GM12878 (cell line): ENCODE measurements at regions not wholly inside any gene's neighbourhood (a gene's known extent, or its start where the extent isn't known, plus 50 kb on each side); places are given as distances from the start of the nearest gene placed in this dataset.

Source experiments
- ATAC-seq: fragments of 200-7000 bp; cut with Tn5 transposase; 3 replicates; pipeline ENCODE4 v1.9.1; 2020; ENCODE audit warnings: mild to moderate bottlenecking, moderate library complexity
- BruUV-seq: library from RNA; stranded (reverse); fragments of 400-500 nt; replicated peaks from 2 replicates; lab custom pipeline; 2021; lab: Mats Ljungman, UMichigan
- CTCF ChIA-PET: fragments of 300-600 bp; sonication (Branson Sonifier 250); formaldehyde crosslinking; extraction: SDS; loops from one replicate; lab custom pipeline; 2021; ENCODE audit warnings: inconsistent platforms; lab: Yijun Ruan, JAX
- POLR2A ChIA-PET: fragments of 350-600 bp; formaldehyde crosslinking; extraction: SDS; loops from one replicate; lab custom pipeline; 2021; ENCODE audit warnings: inconsistent platforms; lab: Charles Lee
- RAD21 ChIA-PET: fragments of 300-600 bp; sonication (Branson Sonifier 250); formaldehyde crosslinking; loops from one replicate; lab custom pipeline; 2023; ENCODE audit warnings: antibody characterized with exemption; ENCODE audit not compliant: unreplicated experiment; lab: Charles Lee
- SMC1A ChIA-PET: fragments of 300-600 bp; sonication (Branson Sonifier 250); formaldehyde crosslinking; loops from one replicate; lab custom pipeline; 2023; ENCODE audit not compliant: unreplicated experiment, uncharacterized antibody; lab: Charles Lee
- DNase-seq: peaks from one replicate; pipeline ENCODE4 v3.0.0-alpha.2; 2011; ENCODE audit warnings: low read depth, low spot score
- FAIRE-seq: peaks from 3 replicates; lab custom pipeline; 2011; peaks lifted over from hg19 to GRCh38; lab: Jason Lieb, UNC
- H2AFZ ChIP-seq: 2 replicates; pipeline ENCODE4 v1.6.0; 2011; ENCODE audit warnings: low read depth, low read length, control low read depth; ENCODE audit not compliant: control insufficient read depth
- H3K27ac ChIP-seq: 2 replicates; pipeline ENCODE4 v1.5.1; 2011; ENCODE audit warnings: control low read depth; ENCODE audit not compliant: control insufficient read depth, insufficient read depth
- H3K27me3 ChIP-seq, 2 experiments: replicated peaks in 1 of 2; 2 replicates each; pipeline versions ENCODE4 v1.6.0 to v1.6.1; 2011; ENCODE audit warnings: low read length in 1 of 2; ENCODE audit not compliant: control insufficient read depth in 2 of 2, insufficient read depth in 2 of 2
- H3K36me3 ChIP-seq, 2 experiments: 2 replicates each; pipeline ENCODE4 v1.5.1; 2011; ENCODE audit warnings: low read length in 1 of 2; ENCODE audit not compliant: control insufficient read depth in 2 of 2, insufficient read depth in 2 of 2
- H3K4me1 ChIP-seq: 2 replicates; pipeline ENCODE4 v1.6.1; 2011; ENCODE audit warnings: mild to moderate bottlenecking, low read length, moderate library complexity, mixed read lengths; ENCODE audit not compliant: control insufficient read depth, insufficient read depth
- H3K4me2 ChIP-seq: 2 replicates; pipeline ENCODE4 v1.6.0; 2011; ENCODE audit warnings: control low read depth; ENCODE audit not compliant: control insufficient read depth, insufficient read depth
- H3K4me3 ChIP-seq: fragments of 200-600 bp; sonication (generic); 2 replicates; pipeline ENCODE4 v1.5.1; 2016
- H3K79me2 ChIP-seq: 2 replicates; pipeline ENCODE4 v1.6.0; 2011; ENCODE audit warnings: low read length; ENCODE audit not compliant: control insufficient read depth, insufficient read depth
- H3K9ac ChIP-seq: 2 replicates; pipeline ENCODE4 v1.8.0; 2011; ENCODE audit warnings: low read length, control low read depth, mixed read lengths; ENCODE audit not compliant: control insufficient read depth, insufficient read depth
- H3K9me3 ChIP-seq: replicated peaks from 3 replicates; pipeline ENCODE4 v1.5.1; 2011; ENCODE audit warnings: mild to moderate bottlenecking, low read length; ENCODE audit not compliant: control insufficient read depth, insufficient read depth
- H4K20me1 ChIP-seq: 2 replicates; pipeline ENCODE4 v1.6.0; 2011; ENCODE audit not compliant: control insufficient read depth, insufficient read depth
- NR2C1 ChIP-seq: fragments of 450-650 bp; IDR thresholded peaks from 2 replicates; pipeline ENCODE4 v1.6.1; 2017; ENCODE audit warnings: antibody characterized with exemption, mild to moderate bottlenecking, moderate library complexity
- RBBP5 ChIP-seq: fragments of 200-600 bp; sonication (generic); conservative IDR thresholded peaks from 2 replicates; pipeline ENCODE4 v1.6.1; 2016
- ZNF274 ChIP-seq: IDR thresholded peaks from one replicate; pipeline ENCODE4 v1.8.0; 2011; ENCODE audit not compliant: insufficient read length, insufficient read depth
- WGBS: methylation state at CpG from one replicate; pipeline ENCODE4 v1.1.6; 2016; ENCODE audit warnings: low lambda C conversion rate; ENCODE audit not compliant: insufficient replicate concordance, insufficient coverage; ENCODE audit errors: missing lambda C conversion rate; 5-methylcytosine and 5-hydroxymethylcytosine counted together
- in situ Hi-C: fragments of 300-500 bp; cut with MboI; formaldehyde crosslinking; loops from 9 replicates; pipeline ENCODE4 v1.14.3; 2018; ENCODE audit warnings: mixed read lengths
- intact Hi-C: fragments of 100-400 bp; cut with micrococcal nuclease; formaldehyde crosslinking; loops from one replicate; pipeline ENCODE4 v1.14.2; 2022; ENCODE audit not compliant: unreplicated experiment
- TF ChIP-seq, protein P1 (sequence below): fragments of 450-650 bp; IDR thresholded peaks from 2 replicates; pipeline ENCODE4 v1.6.1; 2017; ENCODE audit warnings: mild to moderate bottlenecking, moderate library complexity

DNA sequence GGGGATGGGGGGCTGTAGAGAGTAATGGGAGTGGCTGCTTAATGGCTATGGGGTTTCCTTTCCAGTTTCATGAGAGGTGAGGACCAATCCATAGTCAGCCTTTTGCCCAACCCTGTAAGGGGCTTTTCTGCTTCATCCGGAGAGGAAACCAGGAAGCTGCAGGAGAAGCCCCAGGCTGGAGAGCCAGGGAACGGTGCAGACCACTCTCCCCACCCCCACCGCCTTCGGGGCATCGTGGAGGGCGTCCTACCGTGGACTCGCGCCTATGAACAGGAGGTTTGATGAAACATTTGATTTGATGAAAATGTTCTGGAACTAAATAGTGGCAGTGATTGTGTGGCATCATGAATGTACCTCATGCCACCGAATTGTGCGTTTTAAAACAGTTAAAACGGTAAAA, 204.3 kb upstream of the DIO3 start (continued):
- TF ChIP-seq, protein P1, sequence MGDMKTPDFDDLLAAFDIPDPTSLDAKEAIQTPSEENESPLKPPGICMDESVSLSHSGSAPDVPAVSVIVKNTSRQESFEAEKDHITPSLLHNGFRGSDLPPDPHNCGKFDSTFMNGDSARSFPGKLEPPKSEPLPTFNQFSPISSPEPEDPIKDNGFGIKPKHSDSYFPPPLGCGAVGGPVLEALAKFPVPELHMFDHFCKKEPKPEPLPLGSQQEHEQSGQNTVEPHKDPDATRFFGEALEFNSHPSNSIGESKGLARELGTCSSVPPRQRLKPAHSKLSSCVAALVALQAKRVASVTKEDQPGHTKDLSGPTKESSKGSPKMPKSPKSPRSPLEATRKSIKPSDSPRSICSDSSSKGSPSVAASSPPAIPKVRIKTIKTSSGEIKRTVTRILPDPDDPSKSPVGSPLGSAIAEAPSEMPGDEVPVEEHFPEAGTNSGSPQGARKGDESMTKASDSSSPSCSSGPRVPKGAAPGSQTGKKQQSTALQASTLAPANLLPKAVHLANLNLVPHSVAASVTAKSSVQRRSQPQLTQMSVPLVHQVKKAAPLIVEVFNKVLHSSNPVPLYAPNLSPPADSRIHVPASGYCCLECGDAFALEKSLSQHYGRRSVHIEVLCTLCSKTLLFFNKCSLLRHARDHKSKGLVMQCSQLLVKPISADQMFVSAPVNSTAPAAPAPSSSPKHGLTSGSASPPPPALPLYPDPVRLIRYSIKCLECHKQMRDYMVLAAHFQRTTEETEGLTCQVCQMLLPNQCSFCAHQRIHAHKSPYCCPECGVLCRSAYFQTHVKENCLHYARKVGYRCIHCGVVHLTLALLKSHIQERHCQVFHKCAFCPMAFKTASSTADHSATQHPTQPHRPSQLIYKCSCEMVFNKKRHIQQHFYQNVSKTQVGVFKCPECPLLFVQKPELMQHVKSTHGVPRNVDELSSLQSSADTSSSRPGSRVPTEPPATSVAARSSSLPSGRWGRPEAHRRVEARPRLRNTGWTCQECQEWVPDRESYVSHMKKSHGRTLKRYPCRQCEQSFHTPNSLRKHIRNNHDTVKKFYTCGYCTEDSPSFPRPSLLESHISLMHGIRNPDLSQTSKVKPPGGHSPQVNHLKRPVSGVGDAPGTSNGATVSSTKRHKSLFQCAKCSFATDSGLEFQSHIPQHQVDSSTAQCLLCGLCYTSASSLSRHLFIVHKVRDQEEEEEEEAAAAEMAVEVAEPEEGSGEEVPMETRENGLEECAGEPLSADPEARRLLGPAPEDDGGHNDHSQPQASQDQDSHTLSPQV = no peak

DNA sequence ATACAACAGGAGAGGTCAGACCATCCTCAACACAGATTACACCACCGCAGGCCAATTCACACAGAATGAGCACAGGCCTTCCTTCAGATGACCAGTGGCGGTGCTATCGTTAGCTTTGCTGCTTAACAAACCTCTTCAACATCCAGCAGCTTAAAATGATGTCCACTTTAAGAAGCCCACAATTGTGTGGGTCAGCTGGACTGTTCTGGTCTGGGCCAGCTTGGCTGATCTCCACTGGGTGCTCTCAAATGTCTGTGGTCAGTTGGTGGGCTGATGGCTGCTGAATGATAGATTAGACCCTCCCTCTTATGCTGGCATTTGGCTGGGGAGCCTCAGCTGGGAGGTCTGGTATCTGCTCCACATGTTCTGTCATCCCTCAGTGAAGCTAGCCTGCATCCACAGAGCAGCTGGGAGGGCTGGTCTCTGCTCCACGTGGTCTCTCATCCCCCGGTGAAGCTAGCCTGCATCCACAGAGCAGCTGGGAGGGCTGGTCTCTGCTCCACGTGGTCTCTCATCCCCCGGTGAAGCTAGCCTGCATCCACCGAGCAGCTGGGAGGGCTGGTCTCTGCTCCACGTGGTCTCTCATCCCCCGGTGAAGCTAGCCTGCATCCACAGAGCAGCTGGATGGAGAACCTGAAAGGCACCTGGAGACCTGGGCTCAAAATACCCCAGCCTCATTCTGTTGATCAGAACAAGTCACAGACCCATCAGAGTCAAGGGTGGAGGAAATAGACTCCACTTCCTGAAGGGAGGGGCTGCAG, 203.6 kb upstream of the DIO3 start:
- 23% methylated on average over 10 of the region's 10 CpGs for WGBS
- H3K27ac ChIP-seq = no peak overlapping the region

More for the DNA sequence above, 203.6 kb upstream of the DIO3 start:
- FAIRE-seq = no peak
- ChIA-PET RAD21 (no interaction called here), POLR2A (no interaction called here), CTCF (interaction anchor here (0.7 kb wide), 1 partner anchor 265 kb away, joined by 4 read pairs; no protein-coding TSS in a partner anchor), SMC1A (no interaction called here)
- Histone ChIP-seq H3K4me3 (no peak overlapping the region), H3K36me3 (no peaks in the 10 kb centered on the region), H3K79me2 (no peaks in the 10 kb centered on the region), H3K27me3 (peaks cover 0 to 1% of the 10 kb centered on the region in 2 experiments; a peak in 2 of 4 replicates), H3K9me3 (no peaks in the 10 kb centered on the region; the same call in 2 of the 3 replicates), H4K20me1 (no peaks in the 10 kb centered on the region), H3K4me1 (no peaks in the 10 kb centered on the region), H2AFZ (no peak overlapping the region), H3K9ac (no peak overlapping the region), H3K4me2 (no peak overlapping the region)
- in situ Hi-C loops = no loop called here
- no peak for DNase-seq
- no peak for ATAC-seq
- no TSS peak for BruUV-seq
- TF ChIP-seq ZNF274 (no peak), NR2C1 (no peak), RBBP5 (no peak)
- intact Hi-C loops = no loop called here
